PC-9 (cell line): ENCODE measurements at regions not wholly inside any gene's neighbourhood (a gene's known extent, or its start where the extent isn't known, plus 50 kb on each side); places are given as distances from the start of the nearest gene placed in this dataset.

Source experiments
- BruUV-seq: library from RNA; stranded (reverse); fragments of 400-500 nt; replicated peaks from 2 replicates; lab custom pipeline; 2021; lab: Mats Ljungman, UMichigan
- CTCF ChIA-PET: fragments of 300-600 bp; sonication (Branson Sonifier 250); formaldehyde crosslinking; loops from one replicate; lab custom pipeline; 2022; ENCODE audit warnings: antibody characterized with exemption; lab: Charles Lee
- POLR2A ChIA-PET: fragments of 300-600 bp; sonication (Branson Sonifier 250); formaldehyde crosslinking; loops from one replicate; lab custom pipeline; 2022; ENCODE audit warnings: antibody characterized with exemption; ENCODE audit not compliant: unreplicated experiment; lab: Charles Lee
- DNase-seq, 2 experiments: peaks; one replicate each; pipeline versions ENCODE4 v3.0.0 to v3.0.0-alpha.2; 2015 to 2022; ENCODE audit warnings: mixed read lengths in 1 of 2
- H2AFZ ChIP-seq: fragments of 200-600 bp; sonication (generic); 2 replicates; pipeline ENCODE4 v1.8.1; 2017; ENCODE audit warnings: antibody characterized with exemption
- H3F3A ChIP-seq: fragments of 200-600 bp; sonication (generic); 2 replicates; pipeline ENCODE4 v1.8.1; 2017; ENCODE audit warnings: antibody characterized with exemption, mild to moderate bottlenecking, low read depth; ENCODE audit not compliant: insufficient read depth
- H3K27ac ChIP-seq: fragments of 200-600 bp; sonication (generic); 2 replicates; pipeline ENCODE4 v1.6.1; 2016; ENCODE audit warnings: mixed run types
- H3K27me3 ChIP-seq: fragments of 200-600 bp; sonication (generic); 2 replicates; pipeline ENCODE4 v1.6.1; 2016; ENCODE audit warnings: low read depth, mixed run types; ENCODE audit not compliant: insufficient read depth
- H3K36me3 ChIP-seq: fragments of 200-600 bp; sonication (generic); 2 replicates; pipeline ENCODE4 v1.6.1; 2016; ENCODE audit warnings: low read depth, mixed run types
- H3K4me1 ChIP-seq: fragments of 200-600 bp; sonication (generic); replicated peaks from 2 replicates; pipeline ENCODE4 v1.6.1; 2016; ENCODE audit warnings: mixed run types; ENCODE audit not compliant: insufficient read depth
- H3K4me2 ChIP-seq: fragments of 200-600 bp; sonication (generic); 2 replicates; pipeline ENCODE4 v1.6.1; 2017; ENCODE audit warnings: mixed run types
- H3K4me3 ChIP-seq: fragments of 200-600 bp; sonication (generic); 2 replicates; pipeline ENCODE4 v1.6.1; 2016; ENCODE audit warnings: mixed run types
- H3K79me2 ChIP-seq: fragments of 200-600 bp; sonication (generic); 2 replicates; pipeline ENCODE4 v1.6.1; 2017; ENCODE audit warnings: low read depth, mixed run types
- H3K9me2 ChIP-seq: fragments of 200-600 bp; sonication (generic); 2 replicates; pipeline ENCODE4 v1.8.1; 2017; ENCODE audit warnings: mild to moderate bottlenecking; ENCODE audit not compliant: insufficient read depth
- H3K9me3 ChIP-seq: fragments of 200-600 bp; sonication (generic); 2 replicates; pipeline ENCODE4 v1.8.1; 2016; ENCODE audit warnings: low read depth; ENCODE audit not compliant: insufficient read depth
- H4K20me1 ChIP-seq: fragments of 200-600 bp; sonication (generic); 2 replicates; pipeline ENCODE4 v1.8.1; 2017; ENCODE audit not compliant: insufficient read depth
- CTCF ChIP-seq: fragments of 200-600 bp; sonication (generic); conservative IDR thresholded peaks from 2 replicates; pipeline ENCODE4 v1.6.1; 2017; ENCODE audit warnings: mixed run types, antibody characterized with exemption, mild to moderate bottlenecking, moderate library complexity
- EZH2 ChIP-seq: fragments of 200-600 bp; sonication (generic); IDR thresholded peaks from 2 replicates; pipeline ENCODE4 v1.8.0; 2017; ENCODE audit warnings: antibody characterized with exemption, low read depth
- intact Hi-C: fragments of 100-400 bp; cut with micrococcal nuclease; formaldehyde crosslinking; loops from one replicate; pipeline ENCODE4 v1.10.0; 2022; ENCODE audit not compliant: unreplicated experiment

- Histone ChIP-seq H4K20me1 (no peaks in the 10 kb centered on the region), H3K9me3 (no peaks in the 10 kb centered on the region), H3K4me1 (no peaks in the 10 kb centered on the region), H3K36me3 (no peaks in the 10 kb centered on the region), H2AFZ (no peak overlapping the region), H3K27ac (no peak overlapping the region), H3K79me2 (no peaks in the 10 kb centered on the region), H3K4me3 (no peak overlapping the region), H3K4me2 (no peak overlapping the region), H3F3A (no peaks in the 10 kb centered on the region), H3K9me2 (no peaks in the 10 kb centered on the region), H3K27me3 (no peaks in the 10 kb centered on the region)
- POLR2A ChIA-PET, result no interaction called here
- CTCF ChIA-PET, result no interaction called here
- intact Hi-C loops, result no loop called here
- no TSS peak for BruUV-seq
- DNase-seq, result no peak
- TF ChIP-seq EZH2 (no peak), CTCF (no peak)
Measured at GRCh38 chr2:155839991-155840390, 492.5 kb downstream of the NR4A2 start.

GRCh38 chr2:155839436-155839835 is 493.1 kb downstream of the NR4A2 start:
- intact Hi-C loops, result no loop called here

GRCh38 chr2:155836439-155836838 is 496.1 kb downstream of the NR4A2 start:
- Histone ChIP-seq H3K4me2 (no peak overlapping the region), H3K79me2 (no peaks in the 10 kb centered on the region), H3K27ac (no peak overlapping the region), H3K4me3 (no peak overlapping the region), H3K9me3 (no peaks in the 10 kb centered on the region), H3K27me3 (no peaks in the 10 kb centered on the region), H3K4me1 (no peaks in the 10 kb centered on the region), H3K9me2 (no peaks in the 10 kb centered on the region), H2AFZ (no peak overlapping the region), H3K36me3 (no peaks in the 10 kb centered on the region), H3F3A (no peaks in the 10 kb centered on the region), H4K20me1 (no peaks in the 10 kb centered on the region)
- intact Hi-C loops, result no loop called here
- TF ChIP-seq EZH2 (no peak), CTCF (no peak)
- BruUV-seq, result no TSS peak
- DNase-seq, result no peak
- POLR2A ChIA-PET, result no interaction called here
- CTCF ChIA-PET, result no interaction called here

More at GRCh38 chr2:155839436-155839835, 493.1 kb downstream of the NR4A2 start:
- Histone ChIP-seq H3K4me2 (no peak overlapping the region), H4K20me1 (no peaks in the 10 kb centered on the region), H3K27ac (no peak overlapping the region), H3K9me2 (no peaks in the 10 kb centered on the region), H3K9me3 (no peaks in the 10 kb centered on the region), H3F3A (no peaks in the 10 kb centered on the region), H2AFZ (no peak overlapping the region), H3K79me2 (no peaks in the 10 kb centered on the region), H3K27me3 (no peaks in the 10 kb centered on the region), H3K4me3 (no peak overlapping the region), H3K4me1 (no peaks in the 10 kb centered on the region), H3K36me3 (no peaks in the 10 kb centered on the region)
- no peak for DNase-seq
- CTCF ChIA-PET, result no interaction called here
- no TSS peak for BruUV-seq
- POLR2A ChIA-PET, result no interaction called here
- TF ChIP-seq EZH2, result no peak
- TF ChIP-seq CTCF, result no peak
